GM23338 (cell line): ENCODE measurements at regions not wholly inside any gene's neighbourhood (a gene's known extent, or its start where the extent isn't known, plus 50 kb on each side); places are given as distances from the start of the nearest gene placed in this dataset.

Source experiments
- ATAC-seq: fragments of 200-7000 bp; cut with Tn5 transposase; 3 replicates; pipeline ENCODE4 v1.9.1; 2020
- DNase-seq: peaks from one replicate; pipeline ENCODE4 v3.0.0-alpha.2; 2015; ENCODE audit warnings: low spot score
- H2AFZ ChIP-seq: fragments of 200-600 bp; sonication (generic); 2 replicates; pipeline ENCODE4 v1.8.0; 2016; ENCODE audit warnings: antibody characterized with exemption, mild to moderate bottlenecking, moderate library complexity
- H3F3A ChIP-seq: fragments of 200-600 bp; sonication (generic); replicated peaks from 2 replicates; pipeline ENCODE4 v1.8.0; 2017; ENCODE audit warnings: antibody characterized with exemption, mixed run types, low read depth
- H3K27ac ChIP-seq: fragments of 200-600 bp; sonication (generic); 2 replicates; pipeline ENCODE4 v1.6.1; 2016; ENCODE audit warnings: low read depth
- H3K27me3 ChIP-seq: fragments of 200-600 bp; sonication (generic); 2 replicates; pipeline ENCODE4 v1.8.0; 2016; ENCODE audit warnings: mild to moderate bottlenecking, mixed run types, moderate library complexity; ENCODE audit not compliant: insufficient read depth
- H3K36me3 ChIP-seq: fragments of 200-600 bp; sonication (generic); 2 replicates; pipeline ENCODE4 v1.8.0; 2016; ENCODE audit warnings: mild to moderate bottlenecking; ENCODE audit not compliant: insufficient read depth
- H3K4me1 ChIP-seq: fragments of 200-600 bp; sonication (generic); 2 replicates; pipeline ENCODE4 v1.8.0; 2016; ENCODE audit warnings: mild to moderate bottlenecking, moderate library complexity; ENCODE audit not compliant: insufficient read depth
- H3K4me2 ChIP-seq: fragments of 200-600 bp; sonication (generic); 2 replicates; pipeline ENCODE4 v1.7.1; 2017; ENCODE audit warnings: mixed run types
- H3K4me3 ChIP-seq: fragments of 200-600 bp; sonication (generic); 2 replicates; pipeline ENCODE4 v1.6.1; 2016; ENCODE audit warnings: mixed run types
- H3K79me2 ChIP-seq: fragments of 200-600 bp; sonication (generic); replicated peaks from 2 replicates; pipeline ENCODE4 v1.8.0; 2017; ENCODE audit warnings: mild to moderate bottlenecking; ENCODE audit not compliant: insufficient read depth
- H3K9me2 ChIP-seq: fragments of 200-600 bp; sonication (generic); 2 replicates; pipeline ENCODE4 v1.8.0; 2017; ENCODE audit not compliant: insufficient read depth
- H4K20me1 ChIP-seq: fragments of 200-600 bp; sonication (generic); replicated peaks from 2 replicates; pipeline ENCODE4 v1.8.0; 2017; ENCODE audit warnings: mild to moderate bottlenecking; ENCODE audit not compliant: insufficient read depth
- H3K27ac Mint-ChIP-seq: 2 replicates; pipeline ENCODE4 v1.8.0; 2020; ENCODE audit warnings: inconsistent platforms, mild to moderate bottlenecking, moderate library complexity, mixed read lengths
- H3K27me3 Mint-ChIP-seq: 3 replicates; pipeline ENCODE4 v1.8.0; 2022; ENCODE audit warnings: low read depth, mild to moderate bottlenecking, moderate library complexity, mixed read lengths, inconsistent platforms; ENCODE audit not compliant: insufficient read depth, poor library complexity
- H3K36me3 Mint-ChIP-seq: 3 replicates; pipeline ENCODE4 v1.8.0; 2021; ENCODE audit warnings: low read depth, mild to moderate bottlenecking, inconsistent platforms, moderate library complexity, mixed read lengths
- H3K4me1 Mint-ChIP-seq: 3 replicates; pipeline ENCODE4 v1.8.0; 2020; ENCODE audit warnings: mild to moderate bottlenecking, inconsistent platforms, mixed read lengths
- H3K4me3 Mint-ChIP-seq: 3 replicates; pipeline ENCODE4 v1.8.0; 2021; ENCODE audit warnings: moderate library complexity, mild to moderate bottlenecking, inconsistent platforms, mixed read lengths
- H3K9me3 Mint-ChIP-seq: 3 replicates; pipeline ENCODE4 v1.8.0; 2020; ENCODE audit warnings: moderate library complexity, mild to moderate bottlenecking, inconsistent platforms, mixed read lengths
- CREB1 ChIP-seq: fragments of 250-450 bp; sonication (Bioruptor Pico); IDR thresholded peaks from 2 replicates; pipeline ENCODE4 v1.5.0; 2020; ENCODE audit warnings: low read depth, mild to moderate bottlenecking, moderate library complexity
- ETS1 ChIP-seq: IDR thresholded peaks from 2 replicates; pipeline ENCODE4 v1.6.1; 2016; ENCODE audit warnings: antibody characterized with exemption
- EZH2 ChIP-seq: fragments of 200-600 bp; sonication (generic); IDR thresholded peaks from one replicate; pipeline ENCODE4 v1.8.0; 2017; ENCODE audit warnings: antibody characterized with exemption, mild to moderate bottlenecking, low read depth; ENCODE audit not compliant: unreplicated experiment
- EZH2phosphoT487 ChIP-seq: fragments of 200-600 bp; sonication (generic); IDR thresholded peaks from one replicate; pipeline ENCODE4 v1.8.1; 2018; ENCODE audit warnings: antibody characterized with exemption; ENCODE audit not compliant: unreplicated experiment
- JUNB ChIP-seq: IDR thresholded peaks from one replicate; pipeline ENCODE4 v1.6.1; 2016; ENCODE audit warnings: antibody characterized with exemption; ENCODE audit not compliant: unreplicated experiment
- NANOG ChIP-seq: IDR thresholded peaks from 2 replicates; pipeline ENCODE4 v1.6.1; 2016; ENCODE audit warnings: antibody characterized with exemption, borderline replicate concordance
- POLR2AphosphoS5 ChIP-seq: IDR thresholded peaks from 2 replicates; pipeline ENCODE4 v1.6.1; 2016; ENCODE audit warnings: antibody characterized with exemption, low read depth
- REST ChIP-seq: IDR thresholded peaks from one replicate; pipeline ENCODE4 v1.6.1; 2018; ENCODE audit warnings: antibody characterized with exemption; ENCODE audit not compliant: unreplicated experiment
- STAT1 ChIP-seq: IDR thresholded peaks from one replicate; pipeline ENCODE4 v1.6.1; 2016; ENCODE audit warnings: antibody characterized with exemption; ENCODE audit not compliant: unreplicated experiment
- ZNF114 ChIP-seq: fragments of 250-450 bp; sonication (Bioruptor Pico); IDR thresholded peaks from 2 replicates; pipeline ENCODE4 v1.5.0; 2020; ENCODE audit warnings: mild to moderate bottlenecking, moderate library complexity
- ZNF331 ChIP-seq: fragments of 250-450 bp; sonication (Bioruptor Pico); IDR thresholded peaks from 2 replicates; pipeline ENCODE4 v1.5.0; 2020; ENCODE audit warnings: low read depth, mild to moderate bottlenecking, moderate library complexity
- TF ChIP-seq, protein P1 (sequence below): fragments of 250-450 bp; sonication (Bioruptor Pico); IDR thresholded peaks from 2 replicates; pipeline ENCODE4 v1.5.0; 2020; ENCODE audit warnings: mild to moderate bottlenecking, moderate library complexity
- TF ChIP-seq, protein P2 (sequence below), 2 experiments: fragments of 200-600 bp in 1 of 2; sonication (generic) in 1 of 2; conservative IDR thresholded peaks; 2 replicates each; pipeline versions ENCODE4 v1.5.1 to v1.6.1; 2016 to 2017; ENCODE audit warnings: antibody characterized with exemption in 2 of 2, low read depth in 2 of 2, mild to moderate bottlenecking in 2 of 2, moderate library complexity in 1 of 2

- Histone ChIP-seq H3K79me2 (no peaks in the 10 kb centered on the region), H4K20me1 (no peaks in the 10 kb centered on the region), H2AFZ (no peak overlapping the region), H3F3A (no peaks in the 10 kb centered on the region), H3K27ac (no peak overlapping the region), H3K36me3 (no peaks in the 10 kb centered on the region), H3K4me1 (no peaks in the 10 kb centered on the region), H3K27me3 (no peaks in the 10 kb centered on the region), H3K9me2 (no peaks in the 10 kb centered on the region), H3K4me3 (no peak overlapping the region), H3K4me2 (no peak overlapping the region)
- Mint-ChIP-seq H3K4me3 (no peak overlapping the region), H3K9me3 (no peaks in the 10 kb centered on the region), H3K27ac (no peak overlapping the region), H3K36me3 (no peaks in the 10 kb centered on the region), H3K4me1 (no peaks in the 10 kb centered on the region; the same call in 2 of the 3 replicates), H3K27me3 (no peaks in the 10 kb centered on the region)
- TF ChIP-seq ZNF331 (CRISPR knock-in tag) (no peak), EZH2 (no peak), ZNF114 (no peak), STAT1 (no peak), JUNB (no peak), ETS1 (no peak), CREB1 (CRISPR knock-in tag) (no peak), NANOG (no peak), REST (no peak), POLR2AphosphoS5 (no peak), EZH2phosphoT487 (no peak)
- TF ChIP-seq, protein P1, sequence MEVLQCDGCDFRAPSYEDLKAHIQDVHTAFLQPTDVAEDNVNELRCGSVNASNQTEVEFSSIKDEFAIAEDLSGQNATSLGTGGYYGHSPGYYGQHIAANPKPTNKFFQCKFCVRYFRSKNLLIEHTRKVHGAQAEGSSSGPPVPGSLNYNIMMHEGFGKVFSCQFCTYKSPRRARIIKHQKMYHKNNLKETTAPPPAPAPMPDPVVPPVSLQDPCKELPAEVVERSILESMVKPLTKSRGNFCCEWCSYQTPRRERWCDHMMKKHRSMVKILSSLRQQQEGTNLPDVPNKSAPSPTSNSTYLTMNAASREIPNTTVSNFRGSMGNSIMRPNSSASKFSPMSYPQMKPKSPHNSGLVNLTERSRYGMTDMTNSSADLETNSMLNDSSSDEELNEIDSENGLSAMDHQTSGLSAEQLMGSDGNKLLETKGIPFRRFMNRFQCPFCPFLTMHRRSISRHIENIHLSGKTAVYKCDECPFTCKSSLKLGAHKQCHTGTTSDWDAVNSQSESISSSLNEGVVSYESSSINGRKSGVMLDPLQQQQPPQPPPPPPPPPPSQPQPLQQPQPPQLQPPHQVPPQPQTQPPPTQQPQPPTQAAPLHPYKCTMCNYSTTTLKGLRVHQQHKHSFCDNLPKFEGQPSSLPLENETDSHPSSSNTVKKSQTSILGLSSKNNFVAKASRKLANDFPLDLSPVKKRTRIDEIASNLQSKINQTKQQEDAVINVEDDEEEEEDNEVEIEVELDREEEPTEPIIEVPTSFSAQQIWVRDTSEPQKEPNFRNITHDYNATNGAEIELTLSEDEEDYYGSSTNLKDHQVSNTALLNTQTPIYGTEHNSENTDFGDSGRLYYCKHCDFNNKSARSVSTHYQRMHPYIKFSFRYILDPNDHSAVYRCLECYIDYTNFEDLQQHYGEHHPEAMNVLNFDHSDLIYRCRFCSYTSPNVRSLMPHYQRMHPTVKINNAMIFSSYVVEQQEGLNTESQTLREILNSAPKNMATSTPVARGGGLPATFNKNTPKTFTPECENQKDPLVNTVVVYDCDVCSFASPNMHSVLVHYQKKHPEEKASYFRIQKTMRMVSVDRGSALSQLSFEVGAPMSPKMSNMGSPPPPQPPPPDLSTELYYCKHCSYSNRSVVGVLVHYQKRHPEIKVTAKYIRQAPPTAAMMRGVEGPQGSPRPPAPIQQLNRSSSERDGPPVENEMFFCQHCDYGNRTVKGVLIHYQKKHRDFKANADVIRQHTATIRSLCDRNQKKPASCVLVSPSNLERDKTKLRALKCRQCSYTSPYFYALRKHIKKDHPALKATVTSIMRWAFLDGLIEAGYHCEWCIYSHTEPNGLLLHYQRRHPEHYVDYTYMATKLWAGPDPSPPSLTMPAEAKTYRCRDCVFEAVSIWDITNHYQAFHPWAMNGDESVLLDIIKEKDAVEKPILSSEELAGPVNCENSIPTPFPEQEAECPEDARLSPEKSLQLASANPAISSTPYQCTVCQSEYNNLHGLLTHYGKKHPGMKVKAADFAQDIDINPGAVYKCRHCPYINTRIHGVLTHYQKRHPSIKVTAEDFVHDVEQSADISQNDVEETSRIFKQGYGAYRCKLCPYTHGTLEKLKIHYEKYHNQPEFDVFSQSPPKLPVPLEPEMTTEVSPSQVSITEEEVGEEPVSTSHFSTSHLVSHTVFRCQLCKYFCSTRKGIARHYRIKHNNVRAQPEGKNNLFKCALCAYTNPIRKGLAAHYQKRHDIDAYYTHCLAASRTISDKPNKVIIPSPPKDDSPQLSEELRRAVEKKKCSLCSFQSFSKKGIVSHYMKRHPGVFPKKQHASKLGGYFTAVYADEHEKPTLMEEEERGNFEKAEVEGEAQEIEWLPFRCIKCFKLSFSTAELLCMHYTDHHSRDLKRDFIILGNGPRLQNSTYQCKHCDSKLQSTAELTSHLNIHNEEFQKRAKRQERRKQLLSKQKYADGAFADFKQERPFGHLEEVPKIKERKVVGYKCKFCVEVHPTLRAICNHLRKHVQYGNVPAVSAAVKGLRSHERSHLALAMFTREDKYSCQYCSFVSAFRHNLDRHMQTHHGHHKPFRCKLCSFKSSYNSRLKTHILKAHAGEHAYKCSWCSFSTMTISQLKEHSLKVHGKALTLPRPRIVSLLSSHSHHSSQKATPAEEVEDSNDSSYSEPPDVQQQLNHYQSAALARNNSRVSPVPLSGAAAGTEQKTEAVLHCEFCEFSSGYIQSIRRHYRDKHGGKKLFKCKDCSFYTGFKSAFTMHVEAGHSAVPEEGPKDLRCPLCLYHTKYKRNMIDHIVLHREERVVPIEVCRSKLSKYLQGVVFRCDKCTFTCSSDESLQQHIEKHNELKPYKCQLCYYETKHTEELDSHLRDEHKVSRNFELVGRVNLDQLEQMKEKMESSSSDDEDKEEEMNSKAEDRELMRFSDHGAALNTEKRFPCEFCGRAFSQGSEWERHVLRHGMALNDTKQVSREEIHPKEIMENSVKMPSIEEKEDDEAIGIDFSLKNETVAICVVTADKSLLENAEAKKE (CRISPR knock-in tag), result no peak
- TF ChIP-seq, protein P2, sequence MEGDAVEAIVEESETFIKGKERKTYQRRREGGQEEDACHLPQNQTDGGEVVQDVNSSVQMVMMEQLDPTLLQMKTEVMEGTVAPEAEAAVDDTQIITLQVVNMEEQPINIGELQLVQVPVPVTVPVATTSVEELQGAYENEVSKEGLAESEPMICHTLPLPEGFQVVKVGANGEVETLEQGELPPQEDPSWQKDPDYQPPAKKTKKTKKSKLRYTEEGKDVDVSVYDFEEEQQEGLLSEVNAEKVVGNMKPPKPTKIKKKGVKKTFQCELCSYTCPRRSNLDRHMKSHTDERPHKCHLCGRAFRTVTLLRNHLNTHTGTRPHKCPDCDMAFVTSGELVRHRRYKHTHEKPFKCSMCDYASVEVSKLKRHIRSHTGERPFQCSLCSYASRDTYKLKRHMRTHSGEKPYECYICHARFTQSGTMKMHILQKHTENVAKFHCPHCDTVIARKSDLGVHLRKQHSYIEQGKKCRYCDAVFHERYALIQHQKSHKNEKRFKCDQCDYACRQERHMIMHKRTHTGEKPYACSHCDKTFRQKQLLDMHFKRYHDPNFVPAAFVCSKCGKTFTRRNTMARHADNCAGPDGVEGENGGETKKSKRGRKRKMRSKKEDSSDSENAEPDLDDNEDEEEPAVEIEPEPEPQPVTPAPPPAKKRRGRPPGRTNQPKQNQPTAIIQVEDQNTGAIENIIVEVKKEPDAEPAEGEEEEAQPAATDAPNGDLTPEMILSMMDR (conservative IDR thresholded peaks at IDR 0.05; ENCODE audit: low read depth in 2 of 2), result no peak
- no peak for DNase-seq
- ATAC-seq, result no peak
These were observed 198.6 kb downstream of the KBTBD8 start for GRCh38 chr3:67196677-67197076.
